Inferior parietal cortex (tissue), 1 donor: ENCODE measurements at regions not wholly inside any gene's neighbourhood (a gene's known extent, or its start where the extent isn't known, plus 50 kb on each side); places are given as distances from the start of the nearest gene placed in this dataset.
"Not testable (repeated sequence)": the region's sequence is repeated elsewhere in the genome, so short reads cannot be mapped to it uniquely, and the experiment has no call there.

Source experiments
- DNase-seq: peaks from one replicate; pipeline ENCODE4 v3.0.0-alpha.2; 2016; ENCODE audit errors: extremely low spot score

GRCh38 chr6:169862043-169862891 lies 110.8 kb downstream of the ERMARD start:
- no peak for DNase-seq

- DNase-seq = no peak
Observed at GRCh38 chr6:169861431-169862042, 110.1 kb downstream of the ERMARD start.

GRCh38 chr6:169859978-169860703 lies 108.7 kb downstream of the ERMARD start:
- DNase-seq = no peak

- DNase-seq = no peak
Observed at GRCh38 chr6:169859401-169859977, 108.1 kb downstream of the ERMARD start.

- no peak for DNase-seq
Observed at GRCh38 chr6:169858935-169859351, 107.5 kb downstream of the ERMARD start.

- no peak for DNase-seq
Observed at GRCh38 chr6:169858293-169858934, 107.0 kb downstream of the ERMARD start.

- DNase-seq = no peak
Observed at GRCh38 chr6:169857343-169858292, 106.2 kb downstream of the ERMARD start.

- not testable (repeated sequence) for DNase-seq
Observed at GRCh38 chr6:169856442-169857342, 105.3 kb downstream of the ERMARD start.

GRCh38 chr6:169854813-169855212 lies 103.4 kb downstream of the ERMARD start:
- DNase-seq = no peak

GRCh38 chr6:169854083-169854725 lies 102.8 kb downstream of the ERMARD start:
- no peak for DNase-seq

GRCh38 chr6:169853196-169854082 lies 102.0 kb downstream of the ERMARD start:
- no peak for DNase-seq

GRCh38 chr6:169852504-169853195 lies 101.2 kb downstream of the ERMARD start:
- no peak for DNase-seq

GRCh38 chr6:169851641-169852503 lies 100.5 kb downstream of the ERMARD start:
- DNase-seq = no peak

- DNase-seq = no peak
Observed at GRCh38 chr6:169850746-169851145, 99.3 kb downstream of the ERMARD start.

GRCh38 chr6:169850154-169850553 lies 98.7 kb downstream of the ERMARD start:
- DNase-seq = no peak

GRCh38 chr6:169849396-169849795 lies 98.0 kb downstream of the ERMARD start:
- no peak for DNase-seq
